IMR-90 (cell line): ENCODE measurements at regions not wholly inside any gene's neighbourhood (a gene's known extent, or its start where the extent isn't known, plus 50 kb on each side); places are given as distances from the start of the nearest gene placed in this dataset.

Experiments used
- ATAC-seq: fragments of 200-7000 bp; cut with Tn5 transposase; 2 replicates; pipeline ENCODE4 v1.9.1; 2020; ENCODE audit warnings: low read depth, mild to moderate bottlenecking, moderate library complexity
- BruUV-seq: library from RNA; stranded (reverse); fragments of 400-500 nt; replicated peaks from 2 replicates; lab custom pipeline; 2021; lab: Mats Ljungman, UMichigan
- CTCF ChIA-PET: fragments of 300-600 bp; formaldehyde crosslinking; extraction: SDS; loops from one replicate; lab custom pipeline; 2021; ENCODE audit warnings: antibody characterized with exemption; lab: Yijun Ruan, JAX
- POLR2A ChIA-PET: fragments of 300-600 bp; sonication (Branson Sonifier 250); formaldehyde crosslinking; loops from one replicate; lab custom pipeline; 2022; ENCODE audit warnings: antibody characterized with exemption; ENCODE audit not compliant: unreplicated experiment; lab: Charles Lee
- DNase-seq: peaks from one replicate; pipeline ENCODE4 v3.0.0; 2013
- H2AFZ ChIP-seq: replicated peaks from 2 replicates; pipeline ENCODE3; 2013; ENCODE audit warnings: low read length, mild to moderate bottlenecking; ENCODE audit not compliant: poor library complexity
- H2AK5ac ChIP-seq: 2 replicates; pipeline ENCODE4 v1.6.1; 2013; ENCODE audit warnings: low read depth, low read length, inconsistent platforms
- H2AK9ac ChIP-seq: replicated peaks from 2 replicates; pipeline ENCODE3; 2013; ENCODE audit warnings: mild to moderate bottlenecking, low read depth, low read length, moderate library complexity; ENCODE audit not compliant: poor library complexity
- H2BK120ac ChIP-seq: 2 replicates; pipeline ENCODE4 v1.6.1; 2013; ENCODE audit warnings: low read depth, low read length, inconsistent platforms
- H2BK15ac ChIP-seq: 3 replicates; pipeline ENCODE4 v1.6.1; 2013; ENCODE audit warnings: low read depth, low read length, inconsistent platforms
- H2BK20ac ChIP-seq: 2 replicates; pipeline ENCODE4 v1.6.1; 2013; ENCODE audit warnings: low read depth, mild to moderate bottlenecking, inconsistent platforms, low read length, moderate library complexity
- H2BK5ac ChIP-seq: 2 replicates; pipeline ENCODE4 v1.6.1; 2013; ENCODE audit warnings: mild to moderate bottlenecking, low read depth, low read length, inconsistent platforms; ENCODE audit not compliant: poor library complexity, severe bottlenecking
- H3K14ac ChIP-seq: replicated peaks from 2 replicates; pipeline ENCODE4 v1.6.1; 2013; ENCODE audit warnings: low read depth, low read length, inconsistent platforms
- H3K18ac ChIP-seq: 2 replicates; pipeline ENCODE4 v1.6.1; 2013; ENCODE audit warnings: low read depth, low read length, control low read depth
- H3K23ac ChIP-seq: 2 replicates; pipeline ENCODE4 v1.6.1; 2013; ENCODE audit warnings: low read depth, low read length, inconsistent platforms
- H3K27ac ChIP-seq: 2 replicates; pipeline ENCODE4 v1.5.1; 2013; ENCODE audit warnings: mild to moderate bottlenecking, control low read depth, low read length; ENCODE audit not compliant: insufficient read depth
- H3K27me3 ChIP-seq: 2 replicates; pipeline ENCODE4 v1.6.1; 2013; ENCODE audit warnings: low read length; ENCODE audit not compliant: control insufficient read depth, insufficient read depth
- H3K36me3 ChIP-seq: 2 replicates; pipeline ENCODE4 v1.6.1; 2013; ENCODE audit warnings: low read length, mixed read lengths; ENCODE audit not compliant: control insufficient read depth, insufficient read depth
- H3K4ac ChIP-seq: 2 replicates; pipeline ENCODE4 v1.6.1; 2013; ENCODE audit warnings: low read depth, low read length, inconsistent platforms
- H3K4me1 ChIP-seq: 2 replicates; pipeline ENCODE4 v1.6.1; 2013; ENCODE audit warnings: low read length, mixed read lengths; ENCODE audit not compliant: control insufficient read depth, insufficient read depth
- H3K4me2 ChIP-seq: 2 replicates; pipeline ENCODE4 v1.6.1; 2013; ENCODE audit warnings: low read depth, mild to moderate bottlenecking, control low read depth, low read length, moderate library complexity
- H3K4me3 ChIP-seq: 2 replicates; pipeline ENCODE4 v1.5.1; 2013; ENCODE audit warnings: low read depth, mild to moderate bottlenecking, control low read depth, low read length, moderate library complexity; ENCODE audit not compliant: insufficient read depth
- H3K56ac ChIP-seq: 2 replicates; pipeline ENCODE4 v1.6.1; 2013; ENCODE audit warnings: low read length, inconsistent platforms; ENCODE audit not compliant: insufficient read depth; ENCODE audit errors: extremely low read depth
- H3K79me1 ChIP-seq, 2 experiments: 2 replicates each; pipeline ENCODE4 v1.6.1; 2013; ENCODE audit warnings: low read length in 2 of 2, inconsistent platforms in 1 of 2, low read depth in 1 of 2
- H3K9ac ChIP-seq: 2 replicates; pipeline ENCODE4 v1.6.1; 2013; ENCODE audit warnings: low read depth, low read length, control low read depth
- H3K9me1 ChIP-seq: 2 replicates; pipeline ENCODE4 v1.6.1; 2013; ENCODE audit warnings: low read length, inconsistent platforms; ENCODE audit not compliant: insufficient read depth
- H3K9me3 ChIP-seq: 2 replicates; pipeline ENCODE4 v1.6.1; 2013; ENCODE audit warnings: low read length; ENCODE audit not compliant: control insufficient read depth, insufficient read depth
- H4K20me1 ChIP-seq: 2 replicates; pipeline ENCODE4 v1.6.1; 2013; ENCODE audit warnings: low read length, inconsistent platforms; ENCODE audit not compliant: insufficient read depth
- H4K5ac ChIP-seq: 2 replicates; pipeline ENCODE4 v1.6.1; 2013; ENCODE audit warnings: mild to moderate bottlenecking, low read depth, low read length, control low read depth
- H4K8ac ChIP-seq, 2 experiments: 2 replicates each; pipeline ENCODE4 v1.6.1; 2013; ENCODE audit warnings: low read depth in 2 of 2, low read length in 2 of 2, control low read depth in 1 of 2, inconsistent platforms in 1 of 2
- H4K91ac ChIP-seq: 2 replicates; pipeline ENCODE4 v1.6.1; 2013; ENCODE audit warnings: low read depth, low read length, inconsistent platforms; ENCODE audit not compliant: insufficient read depth
- CEBPB ChIP-seq: IDR thresholded peaks from 2 replicates; pipeline ENCODE4 v1.6.1; 2012; ENCODE audit warnings: low read depth, low read length, improper control_type of control experiment
- CHD1 ChIP-seq: IDR thresholded peaks from 2 replicates; pipeline ENCODE4 v1.6.1; 2012; ENCODE audit warnings: low read depth, low read length, improper control_type of control experiment
- FOS ChIP-seq: fragments of 150-350 bp; IDR thresholded peaks from 2 replicates; pipeline ENCODE4 v1.6.1; 2016; ENCODE audit warnings: low read depth, low read length
- MAFK ChIP-seq: IDR thresholded peaks from 2 replicates; pipeline ENCODE4 v1.6.1; 2012; ENCODE audit warnings: low read depth, low read length, improper control_type of control experiment
- RAD21 ChIP-seq: IDR thresholded peaks from 2 replicates; pipeline ENCODE4 v1.6.1; 2012; ENCODE audit warnings: low read length, improper control_type of control experiment
- WGBS, 2 experiments: methylation state at CpG; one replicate each; pipeline versions ENCODE4 v1.1.5 to v1.1.7; 2013; ENCODE audit warnings: missing lambda C conversion rate in 2 of 2; ENCODE audit not compliant: insufficient read length in 1 of 2; ENCODE audit errors: extremely low coverage in 2 of 2; 5-methylcytosine and 5-hydroxymethylcytosine counted together
- dilution Hi-C: fragments of 300-500 bp; cut with HindIII; formaldehyde crosslinking; loops from one replicate; pipeline ENCODE4 v1.14.3; 2018; ENCODE audit warnings: low sequenced_read_pairs; ENCODE audit not compliant: unreplicated experiment
- in situ Hi-C: fragments of 300-500 bp; cut with MboI; formaldehyde crosslinking; loops from 3 replicates; pipeline ENCODE4 v1.14.3; 2019; ENCODE audit warnings: low sequenced_read_pairs, inconsistent platforms, mixed read lengths
- intact Hi-C: fragments of 100-400 bp; cut with micrococcal nuclease; formaldehyde crosslinking; loops from 2 replicates; pipeline ENCODE4 v1.10.0; 2022
- TF ChIP-seq, protein P1 (sequence below): fragments of 150-350 bp; IDR thresholded peaks from 2 replicates; pipeline ENCODE4 v1.6.1; 2017; ENCODE audit warnings: mild to moderate bottlenecking, antibody characterized with exemption, low read length, low read depth

DNA sequence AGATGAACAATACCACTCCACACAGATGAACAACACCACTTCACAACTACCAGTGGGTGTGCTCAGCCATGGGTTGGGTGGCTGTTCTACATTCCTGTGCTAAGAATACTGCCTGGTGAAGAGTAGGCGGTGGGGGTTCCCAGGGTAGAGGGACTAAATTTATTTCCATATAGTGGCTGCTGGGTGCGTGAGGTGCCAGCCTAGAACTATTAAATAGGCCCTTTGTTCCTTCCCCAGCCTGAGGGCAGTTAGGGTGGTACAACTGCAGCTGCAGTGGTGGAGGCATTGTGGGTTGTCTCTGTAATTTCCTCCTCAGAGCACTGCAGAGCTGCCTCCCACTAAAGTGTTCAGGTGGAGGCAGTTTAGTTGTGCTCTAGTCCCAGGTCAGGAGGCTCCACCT is 618.4 kb downstream of the MMUT start:
- Histone ChIP-seq H2AK9ac (no peak overlapping the region), H3K9me1 (no peaks in the 10 kb centered on the region), H4K91ac (no peak overlapping the region), H2AK5ac (no peak overlapping the region), H3K4me2 (no peak overlapping the region), H3K9ac (no peak overlapping the region), H2BK15ac (no peak overlapping the region), H3K4ac (no peak overlapping the region), H4K20me1 (no peaks in the 10 kb centered on the region), H3K27ac (no peak overlapping the region), H3K18ac (no peak overlapping the region), H3K36me3 (no peaks in the 10 kb centered on the region), H2BK120ac (no peak overlapping the region), H3K4me3 (no peak overlapping the region), H3K79me1 (no peaks in the 10 kb centered on the region), H3K9me3 (peaks cover 5% of the 10 kb centered on the region), H2AFZ (no peak overlapping the region), H3K4me1 (no peaks in the 10 kb centered on the region), H2BK5ac (no peak overlapping the region), H3K14ac (no peak overlapping the region), H3K23ac (no peak overlapping the region), H4K5ac (no peak overlapping the region), H3K56ac (no peak overlapping the region), H3K27me3 (no peaks in the 10 kb centered on the region), H4K8ac (no peak overlapping the region), H2BK20ac (no peak overlapping the region)
- dilution Hi-C loops: no loop called here
- TF ChIP-seq MAFK (no peak), CHD1 (no peak), RAD21 (no peak), FOS (no peak), CEBPB (no peak)
- TF ChIP-seq, protein P1, sequence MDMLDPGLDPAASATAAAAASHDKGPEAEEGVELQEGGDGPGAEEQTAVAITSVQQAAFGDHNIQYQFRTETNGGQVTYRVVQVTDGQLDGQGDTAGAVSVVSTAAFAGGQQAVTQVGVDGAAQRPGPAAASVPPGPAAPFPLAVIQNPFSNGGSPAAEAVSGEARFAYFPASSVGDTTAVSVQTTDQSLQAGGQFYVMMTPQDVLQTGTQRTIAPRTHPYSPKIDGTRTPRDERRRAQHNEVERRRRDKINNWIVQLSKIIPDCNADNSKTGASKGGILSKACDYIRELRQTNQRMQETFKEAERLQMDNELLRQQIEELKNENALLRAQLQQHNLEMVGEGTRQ: no peak
- intact Hi-C loops: no loop called here
- CTCF ChIA-PET: interaction anchor here (0.5 kb wide), 1 partner anchor 10 kb away, joined by 3 read pairs; no protein-coding TSS in a partner anchor
- no CpG with 5 or more reads among the region's 2 CpGs for WGBS, 2 experiments
- ATAC-seq (no peak), DNase-seq (no peak)
- no TSS peak for BruUV-seq
- POLR2A ChIA-PET: no interaction called here
- in situ Hi-C loops: no loop called here
